ENCODE measurements at regions not wholly inside any gene's neighbourhood (a gene's known extent, or its start where the extent isn't known, plus 50 kb on each side); places are given as distances from the start of the nearest gene placed in this dataset.
"Not testable (repeated sequence)": the region's sequence is repeated elsewhere in the genome, so short reads cannot be mapped to it uniquely, and the experiment has no call there.

GRCh38 chr18:7178568-7178967 is 52.3 kb upstream of the LRRC30 start:
- H3K4me3 ChIP-seq (ENCODE audit: control insufficient read depth, low read depth, low read length); DNase-seq (ENCODE audit: low read depth): not testable (repeated sequence)

GRCh38 chr18:7177116-7177744 is 53.7 kb upstream of the LRRC30 start:
- peak; percentile 84 for DNase-seq (ENCODE audit: low read depth)
- peak; percentile 88 for TF ChIP-seq CTCF (conservative IDR thresholded peaks at IDR 0.05; ENCODE audit: control insufficient read depth, insufficient read depth, low read depth, low read length)
- H3K4me3 ChIP-seq (ENCODE audit: control insufficient read depth, low read depth, low read length) = no peak overlapping the region

- peak; percentile 27 for DNase-seq (ENCODE audit: low read depth)
- no peak for TF ChIP-seq CTCF (conservative IDR thresholded peaks at IDR 0.05; ENCODE audit: control insufficient read depth, insufficient read depth, low read depth, low read length)
- H3K4me3 ChIP-seq (ENCODE audit: control insufficient read depth, low read depth, low read length) = no peak overlapping the region
These were observed 56.4 kb upstream of the LRRC30 start for GRCh38 chr18:7174344-7175095.

GRCh38 chr18:7173216-7173615 is 55.6 kb upstream of the LAMA1 start:
- no peak for DNase-seq (ENCODE audit: low read depth)
- no peak overlapping the region for H3K4me3 ChIP-seq (ENCODE audit: control insufficient read depth, low read depth, low read length)
- TF ChIP-seq CTCF (conservative IDR thresholded peaks at IDR 0.05; ENCODE audit: control insufficient read depth, insufficient read depth, low read depth, low read length) = no peak

GRCh38 chr18:7172611-7173010 is 55.0 kb upstream of the LAMA1 start:
- no peak overlapping the region for H3K4me3 ChIP-seq (ENCODE audit: control insufficient read depth, low read depth, low read length)
- TF ChIP-seq CTCF (conservative IDR thresholded peaks at IDR 0.05; ENCODE audit: control insufficient read depth, insufficient read depth, low read depth, low read length) = no peak
- DNase-seq (ENCODE audit: low read depth) = no peak

GRCh38 chr18:7170292-7170691 is 52.7 kb upstream of the LAMA1 start:
- DNase-seq (ENCODE audit: low read depth) = no peak
- no peak for TF ChIP-seq CTCF (conservative IDR thresholded peaks at IDR 0.05; ENCODE audit: control insufficient read depth, insufficient read depth, low read depth, low read length)
- no peak overlapping the region for H3K4me3 ChIP-seq (ENCODE audit: control insufficient read depth, low read depth, low read length)

GRCh38 chr18:7169601-7170000 is 52.0 kb upstream of the LAMA1 start:
- no peak for TF ChIP-seq CTCF (conservative IDR thresholded peaks at IDR 0.05; ENCODE audit: control insufficient read depth, insufficient read depth, low read depth, low read length)
- H3K4me3 ChIP-seq (ENCODE audit: control insufficient read depth, low read depth, low read length) = no peak overlapping the region
- DNase-seq (ENCODE audit: low read depth) = no peak
